Astrocyte of the cerebellum (primary cell): ENCODE measurements at regions not wholly inside any gene's neighbourhood (a gene's known extent, or its start where the extent isn't known, plus 50 kb on each side); places are given as distances from the start of the nearest gene placed in this dataset.

Source experiments
- DNase-seq: peaks from one replicate; pipeline ENCODE4 v3.0.0-alpha.2; 2011; ENCODE audit warnings: low read depth
- H3K4me3 ChIP-seq: 2 replicates; pipeline ENCODE4 v1.5.1; 2011; ENCODE audit warnings: mild to moderate bottlenecking, low read depth, low read length, moderate library complexity
- CTCF ChIP-seq: IDR thresholded peaks from 2 replicates; pipeline ENCODE4 v1.5.1; 2012; ENCODE audit warnings: low read length, low read depth, moderate library complexity, mild to moderate bottlenecking; ENCODE audit errors: missing control alignments
- in situ Hi-C: cut with HindIII; loops from 2 replicates; pipeline ENCODE4 v1.10.0; 2017; ENCODE audit warnings: low sequenced_read_pairs

- no peak for TF ChIP-seq CTCF
- no peak for DNase-seq
- no peak overlapping the region for H3K4me3 ChIP-seq
- in situ Hi-C loops = no loop called here
Measured at GRCh38 chr12:92554158-92555073, 148.4 kb upstream of the PLEKHG7 start.

GRCh38 chr12:92553389-92553788 is 149.4 kb upstream of the PLEKHG7 start:
- H3K4me3 ChIP-seq = no peak overlapping the region
- TF ChIP-seq CTCF = no peak
- DNase-seq = no peak
- in situ Hi-C loops = no loop called here

GRCh38 chr12:92552412-92553108 is 150.2 kb upstream of the PLEKHG7 start:
- TF ChIP-seq CTCF = no peak
- no peak for DNase-seq
- in situ Hi-C loops = no loop called here
- H3K4me3 ChIP-seq = no peak overlapping the region

GRCh38 chr12:92551853-92552397 is 150.9 kb upstream of the PLEKHG7 start:
- H3K4me3 ChIP-seq = no peak overlapping the region
- DNase-seq = no peak
- in situ Hi-C loops = no loop called here
- no peak for TF ChIP-seq CTCF

- in situ Hi-C loops = no loop called here
- DNase-seq = no peak
- H3K4me3 ChIP-seq = no peak overlapping the region
- TF ChIP-seq CTCF = no peak
Measured at GRCh38 chr12:92551210-92551609, 151.6 kb upstream of the PLEKHG7 start.

GRCh38 chr12:92550661-92551060 is 152.1 kb upstream of the PLEKHG7 start:
- no peak overlapping the region for H3K4me3 ChIP-seq
- in situ Hi-C loops = no loop called here
- no peak for DNase-seq
- TF ChIP-seq CTCF = no peak
